GM12864 (cell line): ENCODE measurements at regions not wholly inside any gene's neighbourhood (a gene's known extent, or its start where the extent isn't known, plus 50 kb on each side); places are given as distances from the start of the nearest gene placed in this dataset.
A peak's percentile ranks its signal among the peaks of the same experiment; 100 is the strongest.

Experiments
- DNase-seq: peaks from one replicate; pipeline ENCODE4 v3.0.0-alpha.2; 2011; ENCODE audit warnings: low read depth
- H3K4me3 ChIP-seq: 2 replicates; pipeline ENCODE4 v1.5.1; 2011; ENCODE audit warnings: mild to moderate bottlenecking, low read depth, low read length, control low read depth
- TF ChIP-seq, protein P1 (sequence below): IDR thresholded peaks from 2 replicates; pipeline ENCODE4 v1.5.1; 2011; ENCODE audit warnings: low read depth, mild to moderate bottlenecking, moderate library complexity, low read length, control low read depth, inconsistent platforms; ENCODE audit errors: missing control alignments

DNA sequence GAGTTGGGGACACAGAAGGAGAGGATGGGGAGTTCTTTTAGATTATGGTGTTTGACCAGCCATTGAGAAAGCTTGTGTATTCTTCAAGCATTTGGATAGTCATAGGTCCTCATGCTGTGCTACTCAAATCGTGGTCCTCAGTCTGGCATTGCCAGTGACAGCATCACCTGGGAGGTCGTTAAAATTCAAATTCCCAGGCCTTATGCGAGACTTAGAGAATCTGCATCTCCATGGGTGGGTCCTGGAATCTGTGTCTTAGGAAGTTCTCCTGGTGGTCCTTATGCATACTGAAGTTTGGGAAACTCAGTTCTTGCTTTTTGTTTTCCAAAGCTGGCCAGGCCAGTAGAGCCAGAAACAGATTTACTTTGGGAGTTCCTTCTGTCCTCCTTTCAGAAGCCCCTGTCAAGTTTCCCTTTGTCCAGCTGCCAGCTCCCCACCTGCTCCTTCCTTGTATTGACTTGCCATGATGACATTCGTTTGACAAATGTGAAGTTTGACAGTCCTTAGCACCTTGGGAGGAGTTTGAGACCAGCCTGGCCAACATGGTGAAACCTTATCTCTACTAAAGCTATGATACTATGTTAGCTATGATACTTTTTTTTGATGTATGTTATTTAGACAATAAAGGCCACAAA lies 95.6 kb downstream of the PALM2AKAP2 start:
- no peak overlapping the region for H3K4me3 ChIP-seq
- no peak for DNase-seq
- TF ChIP-seq, protein P1, sequence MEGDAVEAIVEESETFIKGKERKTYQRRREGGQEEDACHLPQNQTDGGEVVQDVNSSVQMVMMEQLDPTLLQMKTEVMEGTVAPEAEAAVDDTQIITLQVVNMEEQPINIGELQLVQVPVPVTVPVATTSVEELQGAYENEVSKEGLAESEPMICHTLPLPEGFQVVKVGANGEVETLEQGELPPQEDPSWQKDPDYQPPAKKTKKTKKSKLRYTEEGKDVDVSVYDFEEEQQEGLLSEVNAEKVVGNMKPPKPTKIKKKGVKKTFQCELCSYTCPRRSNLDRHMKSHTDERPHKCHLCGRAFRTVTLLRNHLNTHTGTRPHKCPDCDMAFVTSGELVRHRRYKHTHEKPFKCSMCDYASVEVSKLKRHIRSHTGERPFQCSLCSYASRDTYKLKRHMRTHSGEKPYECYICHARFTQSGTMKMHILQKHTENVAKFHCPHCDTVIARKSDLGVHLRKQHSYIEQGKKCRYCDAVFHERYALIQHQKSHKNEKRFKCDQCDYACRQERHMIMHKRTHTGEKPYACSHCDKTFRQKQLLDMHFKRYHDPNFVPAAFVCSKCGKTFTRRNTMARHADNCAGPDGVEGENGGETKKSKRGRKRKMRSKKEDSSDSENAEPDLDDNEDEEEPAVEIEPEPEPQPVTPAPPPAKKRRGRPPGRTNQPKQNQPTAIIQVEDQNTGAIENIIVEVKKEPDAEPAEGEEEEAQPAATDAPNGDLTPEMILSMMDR: no peak

- TF ChIP-seq, protein P1: peak; percentile 88
- no peak for DNase-seq
- H3K4me3 ChIP-seq: no peak overlapping the region
Observed at GRCh38 chr9:109880276-109881169, 100.5 kb downstream of the PALM2AKAP2 start.

DNA sequence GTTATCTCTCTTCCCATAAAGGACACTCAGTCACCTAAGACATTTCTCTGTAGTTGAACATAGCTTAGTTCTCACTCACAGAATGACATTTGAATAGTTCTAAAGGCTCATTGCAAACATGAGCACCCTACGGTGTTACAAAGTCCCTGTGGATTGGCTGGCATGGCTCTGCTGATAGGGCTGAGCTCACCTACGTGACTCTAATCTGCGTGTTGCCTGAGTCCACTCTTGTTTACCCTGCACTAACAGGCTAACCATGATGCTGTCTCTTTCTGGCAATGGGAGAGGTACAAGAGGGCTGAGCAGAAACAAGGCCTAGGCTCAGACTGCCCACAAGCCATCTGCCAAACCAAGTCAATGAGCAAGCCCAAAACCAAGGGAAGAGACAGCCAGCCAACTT lies 103.6 kb downstream of the PALM2AKAP2 start:
- no peak for DNase-seq
- H3K4me3 ChIP-seq: no peak overlapping the region
- TF ChIP-seq, protein P1: no peak

DNA sequence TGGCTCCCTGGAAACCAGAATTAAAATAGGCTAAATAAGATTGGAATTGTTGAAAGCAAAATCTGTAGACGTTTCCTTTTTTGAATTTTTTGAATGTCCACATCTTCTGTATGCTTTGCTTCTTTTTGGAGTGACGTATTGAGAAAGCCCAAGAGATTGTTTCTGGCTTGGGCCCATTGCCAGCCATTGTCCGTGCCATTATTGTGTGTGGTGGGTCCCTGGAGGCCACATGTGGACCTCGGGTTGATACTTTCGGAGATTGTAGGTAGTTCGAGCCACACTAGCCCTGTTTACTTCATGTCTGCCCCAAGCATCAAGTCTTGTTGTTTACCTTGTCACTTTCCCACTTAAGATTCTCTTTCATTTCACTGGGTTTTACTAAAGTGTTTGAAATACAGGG lies 106.0 kb downstream of the PALM2AKAP2 start:
- H3K4me3 ChIP-seq: no peak overlapping the region
- no peak for DNase-seq
- TF ChIP-seq, protein P1: no peak

GRCh38 chr9:109886617-109887016 lies 106.6 kb downstream of the PALM2AKAP2 start:
- no peak for DNase-seq
- TF ChIP-seq, protein P1: no peak
- no peak overlapping the region for H3K4me3 ChIP-seq

DNA sequence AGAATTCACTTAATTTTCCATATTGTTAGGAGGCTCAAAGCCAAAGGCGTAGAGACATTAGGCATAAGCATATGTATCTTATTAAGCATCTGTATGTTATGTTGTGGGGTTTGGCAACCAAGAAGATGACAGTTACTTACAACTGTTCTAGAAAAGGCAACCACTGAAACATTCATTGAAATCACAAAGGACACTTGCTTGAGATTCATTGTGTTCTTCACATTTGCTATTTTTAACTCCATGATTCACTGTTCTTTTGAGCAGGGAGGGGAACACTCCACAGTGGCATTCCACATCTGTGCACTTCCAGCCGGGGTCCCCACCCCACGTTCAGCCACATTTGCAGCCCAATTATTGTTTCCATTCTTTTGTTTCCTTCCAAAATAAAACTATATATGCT lies 107.1 kb downstream of the PALM2AKAP2 start:
- TF ChIP-seq, protein P1: no peak
- no peak for DNase-seq
- H3K4me3 ChIP-seq: no peak overlapping the region

- TF ChIP-seq, protein P1: no peak
- H3K4me3 ChIP-seq: no peak overlapping the region
- DNase-seq: no peak
Observed at GRCh38 chr9:109888695-109889094, 108.7 kb downstream of the PALM2AKAP2 start.
